Upper lobe of left lung (tissue), 6 donors: ENCODE measurements at regions not wholly inside any gene's neighbourhood (a gene's known extent, or its start where the extent isn't known, plus 50 kb on each side); places are given as distances from the start of the nearest gene placed in this dataset.

ENCODE experiments used
- ATAC-seq, 2 donors: fragments of 200-7000 bp; cut with Tn5 transposase; one replicate each; pipeline ENCODE4 v1.9.1; 2022; ENCODE audit warnings: mild to moderate bottlenecking in 2 of 2, moderate library complexity in 2 of 2; ENCODE audit not compliant: low FRiP score in 2 of 2
- DNase-seq, 2 donors: peaks; one replicate each; pipeline ENCODE4 v3.0.0-alpha.2; 2019 to 2020
- H3K27ac ChIP-seq, 4 donors: fragments of 200-600 bp; sonication (generic); one replicate each; pipeline ENCODE4 v1.5.1; 2016 to 2019
- H3K27me3 ChIP-seq, 4 donors: fragments of 200-600 bp; sonication (generic); one replicate each; pipeline ENCODE4 v1.5.1; 2017 to 2019
- H3K36me3 ChIP-seq, 4 donors: fragments of 200-600 bp; sonication (generic); one replicate each; pipeline ENCODE4 v1.5.1; 2016 to 2019
- H3K4me1 ChIP-seq, 4 donors: fragments of 200-600 bp; sonication (generic); one replicate each; pipeline ENCODE4 v1.5.1; 2018 to 2019
- H3K4me3 ChIP-seq, 4 donors: fragments of 200-600 bp; sonication (generic); one replicate each; pipeline ENCODE4 v1.5.1; 2017 to 2019; ENCODE audit warnings: mild to moderate bottlenecking in 2 of 4, moderate library complexity in 1 of 4
- H3K9me3 ChIP-seq, 4 donors: fragments of 200-600 bp; sonication (generic); one replicate each; pipeline ENCODE4 v1.5.1; 2018 to 2019
- CTCF ChIP-seq, 6 experiments: fragments of 450-650 bp in 4 of 6; fragments of 200-600 bp in 2 of 6; sonication (generic) in 2 of 6; IDR thresholded peaks; one replicate each; pipeline ENCODE4 v1.5.1; 2016 to 2019; ENCODE audit warnings: antibody characterized with exemption in 6 of 6
- EP300 ChIP-seq, 4 donors: sonication (generic); formaldehyde crosslinking; IDR thresholded peaks; one replicate each; pipeline ENCODE4 v1.5.1; 2017; ENCODE audit warnings: antibody characterized with exemption in 4 of 4, control low read depth in 2 of 4
- POLR2A ChIP-seq, 4 donors: fragments of 450-650 bp; IDR thresholded peaks; one replicate each; pipeline ENCODE4 v1.5.1; 2016 to 2017; ENCODE audit warnings: antibody characterized with exemption in 4 of 4, mild to moderate bottlenecking in 2 of 4
- POLR2AphosphoS5 ChIP-seq, 2 donors: sonication (generic); formaldehyde crosslinking; IDR thresholded peaks; one replicate each; pipeline ENCODE4 v1.5.1; 2017; ENCODE audit warnings: antibody characterized with exemption in 2 of 2
- WGBS, 2 donors: methylation state at CpG; one replicate each; pipeline ENCODE4 v1.1.5; 2017 to 2018; 5-methylcytosine and 5-hydroxymethylcytosine counted together
- donor health status: DM: no; HTN: no; CAD: no; lungs with moderate emphysema.
- donor health status: DM: no; HTN: yes; CAD: no; lungs with severe emphysema.

GRCh38 chr11:35891096-35891495, 52.8 kb upstream of the LDLRAD3 start:
- ATAC-seq = no peak
- DNase-seq = no peak
- no peak for TF ChIP-seq POLR2A (IDR thresholded peaks at IDR 0.05)
- no peak for TF ChIP-seq POLR2AphosphoS5 (IDR thresholded peaks at IDR 0.05)
- no peak for TF ChIP-seq CTCF (IDR thresholded peaks at IDR 0.05)
- 42 to 100% methylated on average over 1 of the region's 1 CpG for WGBS, 2 donors
- Histone ChIP-seq H3K27ac (no peak overlapping the region), H3K4me3 (no peak overlapping the region), H3K27me3 (no peaks in the 10 kb centered on the region), H3K9me3 (no peaks in the 10 kb centered on the region), H3K4me1 (no peaks in the 10 kb centered on the region), H3K36me3 (no peaks in the 10 kb centered on the region)

GRCh38 chr11:35892166-35892565, 51.7 kb upstream of the LDLRAD3 start:
- no peak for DNase-seq
- WGBS, 2 donors = 85 to 88% methylated on average over 3 of the region's 3 CpGs
- TF ChIP-seq POLR2A (IDR thresholded peaks at IDR 0.05) = no peak
- TF ChIP-seq POLR2AphosphoS5 (IDR thresholded peaks at IDR 0.05) = no peak
- no peak for TF ChIP-seq EP300 (IDR thresholded peaks at IDR 0.05)
- TF ChIP-seq CTCF (IDR thresholded peaks at IDR 0.05) = no peak
- H3K27me3 ChIP-seq = no peaks in the 10 kb centered on the region
- no peaks in the 10 kb centered on the region for H3K4me1 ChIP-seq
- H3K27ac ChIP-seq = no peak overlapping the region
- H3K4me3 ChIP-seq = no peak overlapping the region
- H3K9me3 ChIP-seq = no peaks in the 10 kb centered on the region
- ATAC-seq = no peak
- no peaks in the 10 kb centered on the region for H3K36me3 ChIP-seq

GRCh38 chr11:35893796-35894475, 49.9 kb upstream of the LDLRAD3 start:
- Histone ChIP-seq H3K36me3 (no peaks in the 10 kb centered on the region), H3K9me3 (no peaks in the 10 kb centered on the region), H3K4me3 (no peak overlapping the region), H3K27me3 (no peaks in the 10 kb centered on the region), H3K4me1 (no peaks in the 10 kb centered on the region), H3K27ac (no peak overlapping the region)
- no peak for DNase-seq
- TF ChIP-seq EP300 (IDR thresholded peaks at IDR 0.05) (no peak), POLR2A (IDR thresholded peaks at IDR 0.05) (no peak), CTCF (IDR thresholded peaks at IDR 0.05) (no peak), POLR2AphosphoS5 (IDR thresholded peaks at IDR 0.05) (no peak)
- 62 to 63% methylated on average over 8 of the region's 8 CpGs for WGBS, 2 donors
- ATAC-seq = no peak
